GM19397 (cell line): ENCODE measurements at regions not wholly inside any gene's neighbourhood (a gene's known extent, or its start where the extent isn't known, plus 50 kb on each side); places are given as distances from the start of the nearest gene placed in this dataset.
"Not testable (repeated sequence)": the region's sequence is repeated elsewhere in the genome, so short reads cannot be mapped to it uniquely, and the experiment has no call there.

ENCODE experiments used
- ATAC-seq: cut with Tn5 transposase; IDR thresholded peaks from one replicate; pipeline ENCODE4 v1.9.1; 2021; ENCODE audit warnings: mild to moderate bottlenecking, moderate library complexity; ENCODE audit not compliant: unreplicated experiment

DNA sequence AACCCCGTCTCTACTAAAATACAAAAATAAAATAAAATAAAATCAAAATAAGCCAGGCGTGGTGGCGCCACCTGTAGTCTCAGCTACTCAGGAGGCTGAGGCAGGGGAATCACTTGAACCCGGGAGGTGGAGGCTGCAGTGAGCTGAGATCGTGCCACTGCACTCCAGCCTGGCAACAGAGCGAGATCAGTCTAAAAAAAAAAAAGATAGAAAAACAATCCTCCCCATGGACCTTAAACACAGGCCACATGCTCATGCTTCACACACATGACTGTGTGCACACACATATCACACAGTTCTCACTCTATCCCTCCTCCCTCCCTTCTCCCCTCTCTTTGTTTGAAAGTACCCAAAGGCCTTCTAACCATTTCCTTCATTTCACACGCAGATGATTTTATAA, 667.6 kb downstream of the UQCRFS1 start:
- not testable (repeated sequence) for ATAC-seq

DNA sequence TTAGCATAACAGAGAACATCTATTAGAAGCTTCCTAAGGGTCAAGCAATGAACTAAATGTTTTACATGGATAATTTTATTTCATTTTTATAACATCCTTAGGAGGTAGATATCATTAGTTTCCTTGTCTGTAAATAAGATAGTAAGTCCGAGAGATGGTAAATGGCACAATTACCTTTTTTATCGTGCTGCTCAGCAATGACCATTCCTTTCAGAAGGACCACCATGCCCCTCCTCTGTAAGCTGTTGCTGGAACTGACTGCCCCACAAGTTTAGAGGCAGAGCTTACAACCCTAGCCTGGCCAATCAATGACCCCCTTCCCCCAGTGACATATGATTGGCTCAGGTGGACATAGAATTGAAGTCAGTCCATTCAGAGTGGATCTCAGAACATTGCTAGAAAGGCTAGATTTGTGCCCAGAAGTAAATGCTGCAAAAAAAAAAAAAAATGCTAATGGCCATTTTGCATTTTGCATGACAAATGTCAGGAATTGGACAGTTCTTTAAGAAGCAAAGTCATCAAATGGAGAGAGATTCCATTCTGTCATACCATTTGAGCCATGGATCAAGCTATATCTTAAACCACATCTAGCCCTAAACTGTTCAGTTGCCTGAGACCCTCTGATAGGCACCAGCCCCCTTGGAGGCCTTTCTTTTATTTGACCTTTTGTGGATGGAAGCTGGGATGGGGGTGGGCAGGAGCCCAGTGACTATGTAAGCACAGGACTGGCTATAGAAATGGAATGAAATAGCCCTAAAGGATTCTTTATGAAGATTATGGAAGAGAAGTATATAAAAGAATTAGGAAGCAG, 668.3 kb downstream of the UQCRFS1 start:
- no peak for ATAC-seq

DNA sequence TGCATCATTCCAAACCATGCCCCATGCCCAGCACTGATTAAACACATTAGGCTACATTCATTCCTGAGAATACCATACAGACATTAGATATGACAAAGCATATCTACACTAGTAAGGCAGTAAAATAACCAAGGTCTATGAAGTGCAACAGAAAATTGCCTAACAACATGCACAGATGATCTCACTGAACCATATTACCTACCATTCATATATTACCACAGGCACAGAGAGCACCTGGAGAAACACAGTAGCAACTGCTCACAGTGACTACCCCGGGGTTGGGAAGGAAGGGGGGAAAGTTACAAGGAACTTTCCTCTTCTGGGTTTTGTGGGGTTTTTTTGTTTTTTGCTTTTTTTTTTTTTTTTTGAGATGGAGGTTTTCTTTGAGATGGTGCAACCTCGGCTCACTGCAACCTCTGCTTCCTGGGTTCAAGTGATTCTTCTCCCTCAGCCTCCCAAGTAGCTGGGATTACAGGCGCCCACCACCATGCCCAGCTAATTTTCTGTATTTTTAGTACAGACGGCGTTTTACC, 669.6 kb downstream of the UQCRFS1 start:
- ATAC-seq: peak; percentile 31

DNA sequence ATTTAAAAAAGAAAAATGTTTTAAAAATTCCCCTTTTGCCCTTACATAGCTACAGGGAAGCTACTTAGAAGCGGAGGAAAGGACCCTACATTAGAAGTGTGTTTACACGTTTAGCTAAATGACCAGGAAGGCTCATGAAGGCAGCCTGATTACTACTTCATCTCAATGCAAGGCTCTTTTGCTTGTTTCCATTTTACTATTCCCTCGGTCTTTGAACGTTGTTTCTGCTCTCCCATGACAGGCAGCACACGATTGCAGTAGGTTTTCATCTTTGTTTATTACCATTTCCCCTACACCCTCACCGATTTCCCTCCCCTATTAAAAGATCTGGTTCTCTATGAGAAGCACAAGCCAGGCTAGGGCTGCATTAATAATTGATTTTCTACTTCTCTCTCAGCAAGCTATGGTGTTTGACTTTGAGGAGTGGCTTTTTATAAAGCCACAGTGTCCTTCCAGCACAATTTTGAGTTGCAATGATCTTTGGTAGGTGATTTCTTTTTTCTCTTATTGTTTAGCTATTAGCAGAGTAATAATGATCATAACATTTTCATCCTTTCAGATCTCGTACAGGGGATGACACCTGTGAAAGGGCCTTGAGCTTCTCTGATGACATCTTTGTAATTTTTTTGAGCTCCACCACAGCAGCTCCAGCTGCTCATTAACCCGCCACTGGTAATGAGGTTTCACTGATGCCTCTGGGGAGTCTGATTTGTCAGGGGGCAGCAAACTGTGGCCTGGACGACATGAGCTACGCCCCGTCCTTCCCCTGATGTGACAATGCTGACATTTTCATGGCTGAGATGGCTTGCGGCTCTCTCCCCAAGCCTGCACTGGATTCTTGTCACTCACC, 670.3 kb downstream of the UQCRFS1 start:
- ATAC-seq: peak; percentile 89

DNA sequence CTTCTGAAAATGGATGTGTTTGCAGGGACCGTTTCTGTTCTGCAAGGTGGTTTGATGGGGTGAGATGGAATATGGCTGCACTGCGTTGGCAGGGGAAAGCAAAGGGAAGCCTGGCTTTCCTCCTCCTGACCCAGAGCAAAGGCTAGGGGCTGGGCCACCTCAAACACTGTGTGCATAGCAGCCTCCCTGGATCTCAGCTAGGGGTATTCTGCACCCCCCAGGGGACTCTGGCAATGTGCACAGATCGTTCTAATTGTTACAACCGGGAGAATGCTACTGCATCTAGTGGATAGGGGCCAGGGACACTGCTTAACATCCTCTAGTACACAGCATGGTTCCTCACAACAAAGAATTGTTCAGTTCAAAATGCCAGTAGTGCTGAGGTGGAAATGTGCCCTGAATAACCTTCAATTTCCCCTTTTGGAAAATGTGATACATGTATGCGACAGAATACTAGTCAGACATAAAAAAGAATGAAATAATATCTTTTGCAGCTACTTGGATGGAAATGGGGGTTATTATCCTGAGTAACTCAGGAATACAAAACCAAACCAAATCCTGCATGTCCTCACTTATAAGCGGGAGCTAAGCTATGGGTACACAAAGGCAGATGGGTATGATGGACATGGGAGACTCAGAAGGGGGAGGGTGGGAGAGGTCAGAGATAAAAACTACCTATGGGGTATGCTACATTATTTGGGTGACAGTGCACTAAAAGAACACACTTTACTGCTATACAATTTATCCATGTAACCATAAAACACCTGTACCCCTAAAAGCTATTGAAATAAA, 671.2 kb downstream of the UQCRFS1 start:
- ATAC-seq: no peak

DNA sequence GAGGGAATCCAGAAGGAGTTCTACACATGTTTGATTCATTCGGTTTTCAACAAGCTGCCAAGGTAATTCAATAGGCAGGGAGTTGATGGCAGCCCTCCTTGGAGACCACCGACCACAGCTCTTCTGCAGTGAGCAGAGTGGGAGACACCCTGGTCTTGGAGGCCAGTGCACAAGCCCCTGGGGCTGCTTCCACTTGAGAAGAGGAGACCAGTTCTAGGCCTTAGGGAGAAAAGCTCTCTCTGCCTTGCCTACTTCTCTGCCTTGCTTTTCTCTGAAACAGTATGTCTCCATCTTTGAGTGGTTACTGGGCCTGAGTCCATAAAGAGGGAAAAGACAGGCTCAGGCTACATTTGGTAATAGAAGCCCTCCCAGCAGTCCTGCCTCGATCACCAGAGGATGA, 671.9 kb downstream of the UQCRFS1 start:
- ATAC-seq: no peak

DNA sequence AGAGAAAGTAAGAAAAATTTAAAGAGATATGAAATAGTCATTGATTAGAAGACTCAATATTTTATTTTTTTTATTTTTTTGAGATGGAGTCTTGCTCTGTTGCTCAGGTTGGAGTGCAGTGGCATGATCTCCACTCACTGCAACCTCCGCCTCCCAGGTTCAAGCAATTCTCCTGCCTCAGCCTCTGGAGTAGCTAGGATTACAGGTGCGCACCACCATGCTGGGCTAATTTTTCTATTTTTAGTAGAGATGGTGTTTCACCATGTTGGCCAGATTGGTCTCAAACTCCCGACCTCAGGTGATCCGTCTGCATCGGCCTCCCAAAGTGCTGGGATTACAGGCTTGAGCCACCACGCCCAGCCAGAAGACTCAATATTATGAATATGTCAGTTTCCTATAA, 672.6 kb downstream of the UQCRFS1 start:
- not testable (repeated sequence) for ATAC-seq

DNA sequence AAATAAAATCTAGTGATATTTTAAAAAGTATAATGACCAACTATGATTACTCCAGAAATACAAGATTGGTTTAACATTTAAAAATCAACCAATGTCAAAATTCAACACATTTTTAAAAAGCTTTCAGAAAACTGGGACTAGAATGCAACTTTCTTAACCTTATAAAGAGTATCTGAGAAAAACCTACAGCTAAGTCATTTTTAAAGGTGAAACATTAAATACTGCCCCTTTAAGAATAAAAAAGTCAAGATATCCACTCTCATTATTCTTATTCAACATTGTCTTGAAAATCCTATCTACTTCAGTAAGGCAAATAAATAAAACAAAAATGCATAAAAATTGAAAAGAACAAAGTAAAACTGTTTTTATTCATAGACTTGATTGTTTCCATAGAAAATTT, 673.2 kb downstream of the UQCRFS1 start:
- ATAC-seq: no peak

DNA sequence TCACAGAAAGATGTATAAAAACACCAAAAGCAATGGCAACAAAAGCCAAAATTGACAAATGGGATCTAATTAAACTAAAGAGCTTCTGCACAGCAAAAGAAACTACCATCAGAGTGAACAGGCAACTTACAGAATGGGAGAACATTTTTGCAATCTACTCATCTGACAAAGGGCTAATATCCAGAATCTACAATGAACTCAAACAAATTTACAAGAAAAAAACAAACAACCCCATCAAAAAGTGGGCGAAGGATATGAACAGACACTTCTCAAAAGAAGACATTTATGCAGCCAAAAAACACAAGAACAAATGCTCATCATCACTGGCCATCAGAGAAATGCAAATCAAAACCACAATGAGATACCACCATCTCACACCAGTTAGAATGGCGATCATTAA, 674.4 kb downstream of the UQCRFS1 start:
- not testable (repeated sequence) for ATAC-seq

DNA sequence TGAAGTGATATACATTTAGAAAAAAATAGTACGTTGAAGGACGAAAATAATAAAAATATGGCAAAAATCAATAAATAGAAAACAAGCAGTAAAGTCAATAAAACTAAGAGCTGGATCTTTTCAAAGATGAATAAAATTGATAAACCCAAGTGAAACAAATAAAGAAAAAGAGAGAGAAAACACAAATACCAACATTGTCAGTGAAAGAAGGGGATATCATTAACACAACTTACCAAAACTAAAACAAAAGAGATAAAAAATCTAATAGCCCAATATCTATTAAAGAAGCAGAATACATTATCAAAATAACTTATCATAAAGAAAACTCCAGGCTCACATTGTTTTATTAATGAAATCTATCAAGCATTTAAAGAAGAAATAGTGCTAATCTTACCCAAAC, 675.1 kb downstream of the UQCRFS1 start:
- ATAC-seq: no peak

DNA sequence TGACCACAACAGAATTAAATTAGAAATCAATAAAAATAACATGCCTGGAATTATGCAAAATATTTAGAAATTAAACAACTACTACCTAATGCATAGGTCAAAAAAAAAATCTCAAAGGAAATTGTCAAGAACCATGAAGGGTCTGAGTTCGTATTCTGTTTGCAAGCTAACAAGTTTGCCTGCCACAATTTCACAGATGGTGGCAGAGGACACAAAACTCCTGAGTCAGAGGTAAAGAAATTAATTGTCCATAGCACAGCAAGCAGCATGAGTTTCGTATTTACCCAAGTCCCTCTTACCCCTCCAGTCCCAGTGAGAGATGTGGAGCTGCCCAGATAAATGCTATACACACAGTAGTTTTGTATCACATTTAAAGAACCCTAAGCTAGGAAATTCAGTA, 675.9 kb downstream of the UQCRFS1 start:
- no peak for ATAC-seq

DNA sequence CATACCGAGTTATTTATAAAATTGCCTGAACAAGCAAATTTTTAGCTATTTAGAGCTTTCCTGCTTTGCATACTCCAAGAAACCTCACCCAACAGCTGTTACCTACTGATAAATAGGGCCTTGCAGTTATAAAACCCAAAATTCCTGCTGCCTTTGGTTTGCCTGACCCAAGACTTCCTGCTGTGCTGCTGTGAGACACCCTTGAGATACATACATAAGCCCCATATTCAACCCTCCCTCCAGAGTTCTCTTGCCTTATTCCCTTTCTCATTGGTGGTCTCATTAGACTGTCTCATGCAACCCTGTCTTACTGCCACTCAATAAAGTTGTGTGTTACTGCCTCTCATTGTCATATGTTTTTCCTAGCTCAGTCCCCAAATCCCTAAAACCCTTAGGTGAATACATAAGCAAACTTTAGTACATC, 677.6 kb downstream of the UQCRFS1 start:
- ATAC-seq: no peak

DNA sequence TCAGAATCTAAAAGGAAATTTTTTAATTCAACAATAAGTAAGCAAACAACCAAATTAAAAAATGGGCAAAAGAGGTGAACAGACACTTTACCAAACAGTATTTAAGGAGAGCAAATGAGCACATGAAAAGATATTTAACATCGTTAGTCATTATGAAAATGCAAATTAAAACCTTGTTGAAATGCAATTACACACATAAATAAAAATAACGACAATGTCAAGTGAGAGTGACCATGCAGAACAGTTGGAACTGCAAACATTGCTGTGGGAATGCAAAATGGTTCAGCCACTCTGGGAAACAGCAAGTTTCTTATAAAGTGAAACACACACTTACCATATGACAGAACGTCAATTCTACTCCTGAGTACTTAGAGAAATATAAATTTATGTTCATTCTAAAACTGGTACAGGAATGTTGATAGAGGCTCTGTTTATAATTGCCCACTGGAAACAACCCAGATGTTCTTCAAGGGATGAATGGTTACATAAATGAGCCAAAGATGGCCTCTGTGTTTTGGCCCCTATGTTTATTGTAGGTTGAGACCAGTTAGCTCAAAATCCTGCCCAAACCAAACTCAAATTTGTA, 678.1 kb downstream of the UQCRFS1 start:
- no peak for ATAC-seq

DNA sequence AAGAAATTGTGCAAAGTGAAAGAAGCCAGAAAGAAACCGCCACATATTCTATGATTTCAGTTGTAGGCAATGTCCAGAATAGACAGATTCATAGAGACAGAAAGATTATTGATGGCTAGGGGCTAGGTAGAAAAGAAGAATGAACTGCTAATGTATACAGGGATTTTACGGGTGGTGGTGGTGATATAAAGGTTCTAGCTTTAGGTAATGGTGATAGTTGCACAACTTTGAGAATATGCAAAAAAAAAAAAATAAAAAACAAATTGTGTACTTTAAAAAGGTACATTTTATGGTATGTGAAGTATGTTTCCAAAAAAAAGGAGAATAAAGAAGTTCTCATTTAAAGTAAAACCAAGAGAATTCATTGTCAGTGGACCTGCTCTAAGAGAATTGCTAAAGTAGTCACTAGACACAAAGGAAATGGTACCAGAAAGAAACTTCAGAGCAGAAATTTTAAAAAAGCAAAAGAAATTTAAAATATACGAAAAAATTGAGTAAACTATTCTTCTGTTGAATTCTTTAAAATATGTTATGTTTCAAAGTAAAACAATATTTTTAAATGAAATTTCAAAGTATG, 680.1 kb downstream of the UQCRFS1 start:
- ATAC-seq: no peak

DNA sequence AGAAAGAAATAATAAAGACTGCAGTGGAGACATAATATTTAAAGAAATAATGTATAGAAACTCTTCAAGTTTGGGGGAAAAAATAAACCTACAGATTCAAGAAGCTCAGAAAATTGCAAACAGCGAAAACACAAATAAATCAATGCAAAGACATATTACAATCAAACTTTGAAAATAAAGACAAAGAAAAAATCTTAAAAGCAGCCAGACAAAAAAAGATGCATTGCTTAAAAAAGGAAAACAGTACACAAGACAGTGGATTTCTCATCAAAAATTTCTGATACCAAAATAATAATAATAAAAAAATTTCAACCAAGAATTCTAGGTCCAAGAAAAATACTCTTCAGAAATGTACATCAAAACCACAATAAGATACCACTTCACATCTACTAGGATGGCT, 681.0 kb downstream of the UQCRFS1 start:
- ATAC-seq: no peak

DNA sequence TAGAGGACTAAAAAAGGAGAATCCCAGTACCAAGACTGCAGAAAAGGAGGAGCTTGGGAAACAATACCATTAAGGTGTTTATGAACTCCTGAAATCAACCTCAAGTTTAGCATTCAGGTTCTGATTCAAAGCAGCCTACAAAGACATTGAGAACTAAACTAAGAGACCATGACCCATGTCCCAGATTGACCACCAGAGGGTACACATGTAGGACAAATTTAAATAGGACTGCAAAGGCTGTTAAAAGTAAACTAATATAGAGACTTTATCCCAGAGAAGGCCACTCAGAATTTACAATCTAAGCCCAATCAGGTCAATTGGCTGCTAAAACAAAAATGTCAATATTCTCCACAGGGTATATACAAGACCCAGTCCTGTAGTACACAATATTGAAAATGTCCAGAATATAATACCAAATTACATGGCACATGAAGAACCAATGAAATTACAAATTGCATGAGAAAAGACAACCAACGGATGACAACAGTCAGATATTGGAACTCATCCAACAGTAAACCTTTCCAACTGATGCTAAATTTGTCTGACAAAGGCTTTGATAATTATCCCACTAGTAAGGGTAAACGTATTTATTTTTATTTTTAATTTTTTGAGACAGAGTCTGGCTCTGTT, 682.4 kb downstream of the UQCRFS1 start:
- ATAC-seq: no peak

DNA sequence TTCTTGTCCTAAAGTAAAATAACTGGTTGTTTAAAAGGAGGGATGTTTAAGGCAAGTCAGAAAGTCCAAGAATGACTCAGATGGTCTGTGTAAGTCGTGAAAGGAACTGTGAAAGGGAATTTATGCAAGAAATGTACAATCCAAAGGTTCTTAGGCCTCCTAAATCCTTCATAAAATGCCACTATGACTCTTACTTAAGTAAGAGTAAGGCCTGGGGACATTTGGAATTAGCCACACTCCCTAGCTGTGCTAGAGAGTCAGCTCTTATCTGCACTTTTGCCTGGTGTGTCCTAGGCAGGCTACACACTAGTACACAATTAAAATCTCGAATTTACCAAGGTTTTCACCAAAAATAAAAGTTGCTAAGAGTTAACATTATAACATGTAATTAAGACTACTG, 686.9 kb downstream of the UQCRFS1 start:
- no peak for ATAC-seq

DNA sequence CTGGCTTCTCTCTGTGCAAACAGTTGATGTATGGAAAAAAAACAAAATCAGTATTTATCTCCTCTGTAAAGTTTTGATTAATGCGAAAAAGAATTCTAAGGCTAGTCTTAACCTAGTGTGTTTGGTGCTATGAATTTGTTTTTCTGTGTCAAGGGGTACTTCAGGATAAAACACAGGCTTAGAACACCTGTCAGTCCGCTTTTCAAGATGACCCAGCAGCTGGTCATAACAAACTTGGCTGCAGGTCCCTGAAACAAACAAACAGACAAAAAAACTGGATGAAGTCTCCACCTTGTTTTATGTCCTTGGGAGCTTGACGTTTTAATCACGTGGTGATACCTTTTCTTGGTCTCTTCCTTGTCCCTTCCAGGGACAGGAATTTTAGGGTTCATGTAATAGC, 689.3 kb downstream of the UQCRFS1 start:
- ATAC-seq: no peak

DNA sequence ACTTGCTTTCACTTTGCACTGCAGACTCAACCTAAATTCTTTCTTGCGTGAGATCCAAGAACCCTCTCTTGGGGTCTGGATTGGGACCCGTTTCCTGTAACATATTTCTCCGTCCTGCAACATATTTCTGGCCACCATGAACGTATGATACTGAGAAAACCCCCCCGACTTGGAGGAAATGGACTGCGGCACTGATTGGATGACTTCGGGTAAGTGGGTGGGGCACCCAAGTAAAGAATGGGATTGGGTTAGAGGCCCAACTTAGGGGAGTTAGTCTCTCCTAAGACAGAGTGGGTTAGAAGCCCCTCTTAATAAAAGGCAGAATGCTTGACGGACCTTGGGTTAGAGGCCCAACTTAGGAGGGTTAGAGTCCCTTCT, 690.4 kb downstream of the UQCRFS1 start:
- ATAC-seq: no peak
